Large intestine (tissue), 3 donors: ENCODE measurements at regions not wholly inside any gene's neighbourhood (a gene's known extent, or its start where the extent isn't known, plus 50 kb on each side); places are given as distances from the start of the nearest gene placed in this dataset.

Experiments
- DNase-seq, 2 donors: peaks; one replicate each; pipeline versions ENCODE4 v3.0.0 to v3.0.0-alpha.2; 2013
- H3K27ac ChIP-seq: one replicate; pipeline ENCODE4 v1.5.1; 2013; ENCODE audit warnings: low read length
- H3K27me3 ChIP-seq: 2 replicates; pipeline ENCODE4 v1.6.1; 2013; ENCODE audit warnings: low read length; ENCODE audit not compliant: control insufficient read depth, insufficient read depth
- H3K36me3 ChIP-seq: 2 replicates; pipeline ENCODE4 v1.6.1; 2013; ENCODE audit warnings: low read length; ENCODE audit not compliant: control insufficient read depth, insufficient read depth
- H3K4me1 ChIP-seq: one replicate; pipeline ENCODE4 v1.6.1; 2013; ENCODE audit warnings: low read length; ENCODE audit not compliant: control insufficient read depth, insufficient read depth
- H3K4me3 ChIP-seq: one replicate; pipeline ENCODE4 v1.5.1; 2013; ENCODE audit warnings: low read length
- H3K9me3 ChIP-seq: one replicate; pipeline ENCODE4 v1.6.1; 2013; ENCODE audit warnings: mild to moderate bottlenecking, low read depth, low read length, moderate library complexity; ENCODE audit not compliant: control insufficient read depth
- WGBS: methylation state at CpG from one replicate; pipeline ENCODE4 v1.1.5; 2013; ENCODE audit warnings: low lambda C conversion rate; ENCODE audit not compliant: insufficient coverage; 5-methylcytosine and 5-hydroxymethylcytosine counted together

- Histone ChIP-seq H3K4me3 (no peak overlapping the region), H3K27me3 (peaks cover 16% of the 10 kb centered on the region), H3K27ac (no peak overlapping the region), H3K36me3 (no peaks in the 10 kb centered on the region), H3K9me3 (no peaks in the 10 kb centered on the region), H3K4me1 (no peaks in the 10 kb centered on the region)
- DNase-seq = no peak
- WGBS = no CpG with 5 or more reads among the region's 2 CpGs
These were observed 158.6 kb downstream of the TRAM1L1 start for GRCh38 chr4:116926631-116927295.

GRCh38 chr4:116925900-116926457 is 159.4 kb downstream of the TRAM1L1 start:
- Histone ChIP-seq H3K9me3 (no peaks in the 10 kb centered on the region), H3K27ac (no peak overlapping the region), H3K36me3 (no peaks in the 10 kb centered on the region), H3K4me1 (no peaks in the 10 kb centered on the region), H3K27me3 (peaks cover 16% of the 10 kb centered on the region), H3K4me3 (peak overlapping the region; percentile 33)
- WGBS = no CpG with 5 or more reads among the region's 51 CpGs
- peak in 1 of 2 donors; percentile 8 for DNase-seq

GRCh38 chr4:116923389-116923788 is 162.0 kb downstream of the TRAM1L1 start:
- Histone ChIP-seq H3K27me3 (peaks cover 16% of the 10 kb centered on the region), H3K9me3 (no peaks in the 10 kb centered on the region), H3K4me1 (no peaks in the 10 kb centered on the region), H3K27ac (no peak overlapping the region), H3K4me3 (no peak overlapping the region), H3K36me3 (no peaks in the 10 kb centered on the region)
- 96% methylated on average over 3 of the region's 4 CpGs for WGBS
- DNase-seq = no peak

GRCh38 chr4:116913451-116913850 is 171.9 kb downstream of the TRAM1L1 start:
- no peak for DNase-seq
- H3K27me3 ChIP-seq = no peaks in the 10 kb centered on the region
- WGBS = no CpG with 5 or more reads among the region's 1 CpG
- no peak overlapping the region for H3K27ac ChIP-seq
- H3K4me1 ChIP-seq = no peaks in the 10 kb centered on the region
- no peak overlapping the region for H3K4me3 ChIP-seq
- H3K9me3 ChIP-seq = no peaks in the 10 kb centered on the region
- no peaks in the 10 kb centered on the region for H3K36me3 ChIP-seq

- no peaks in the 10 kb centered on the region for H3K27me3 ChIP-seq
- H3K27ac ChIP-seq = no peak overlapping the region
- DNase-seq = no peak
- no peaks in the 10 kb centered on the region for H3K9me3 ChIP-seq
- no CpG with 5 or more reads among the region's 2 CpGs for WGBS
- H3K36me3 ChIP-seq = no peaks in the 10 kb centered on the region
- no peak overlapping the region for H3K4me3 ChIP-seq
- H3K4me1 ChIP-seq = no peaks in the 10 kb centered on the region
These were observed 178.6 kb downstream of the TRAM1L1 start for GRCh38 chr4:116906758-116907157.

- no peaks in the 10 kb centered on the region for H3K9me3 ChIP-seq
- no peaks in the 10 kb centered on the region for H3K36me3 ChIP-seq
- no peak overlapping the region for H3K4me3 ChIP-seq
- H3K4me1 ChIP-seq = no peaks in the 10 kb centered on the region
- no peak overlapping the region for H3K27ac ChIP-seq
- no peaks in the 10 kb centered on the region for H3K27me3 ChIP-seq
- WGBS = no CpG with 5 or more reads among the region's 1 CpG
- no peak for DNase-seq
These were observed 185.8 kb downstream of the TRAM1L1 start for GRCh38 chr4:116899561-116899960.

- Histone ChIP-seq H3K4me3 (no peak overlapping the region), H3K4me1 (no peaks in the 10 kb centered on the region), H3K27ac (no peak overlapping the region), H3K27me3 (no peaks in the 10 kb centered on the region), H3K9me3 (no peaks in the 10 kb centered on the region), H3K36me3 (no peaks in the 10 kb centered on the region)
- DNase-seq = no peak
These were observed 199.8 kb downstream of the TRAM1L1 start for GRCh38 chr4:116885579-116885978.

GRCh38 chr4:116882503-116882902 is 202.9 kb downstream of the TRAM1L1 start:
- H3K9me3 ChIP-seq = no peaks in the 10 kb centered on the region
- no peaks in the 10 kb centered on the region for H3K27me3 ChIP-seq
- H3K4me3 ChIP-seq = no peak overlapping the region
- WGBS = 100% methylated on average over 2 of the region's 3 CpGs
- no peak for DNase-seq
- no peak overlapping the region for H3K27ac ChIP-seq
- no peaks in the 10 kb centered on the region for H3K36me3 ChIP-seq
- no peaks in the 10 kb centered on the region for H3K4me1 ChIP-seq

- no peak overlapping the region for H3K27ac ChIP-seq
- no peak overlapping the region for H3K4me3 ChIP-seq
- DNase-seq = no peak
- no peaks in the 10 kb centered on the region for H3K4me1 ChIP-seq
- H3K27me3 ChIP-seq = no peaks in the 10 kb centered on the region
- WGBS = 0% methylated on average over 1 of the region's 1 CpG
- H3K36me3 ChIP-seq = no peaks in the 10 kb centered on the region
- H3K9me3 ChIP-seq = no peaks in the 10 kb centered on the region
These were observed 204.3 kb downstream of the TRAM1L1 start for GRCh38 chr4:116881077-116881476.

GRCh38 chr4:116880625-116881024 is 204.8 kb downstream of the TRAM1L1 start:
- no CpG with 5 or more reads among the region's 1 CpG for WGBS
- no peaks in the 10 kb centered on the region for H3K9me3 ChIP-seq
- H3K27me3 ChIP-seq = no peaks in the 10 kb centered on the region
- no peak overlapping the region for H3K4me3 ChIP-seq
- H3K27ac ChIP-seq = no peak overlapping the region
- no peaks in the 10 kb centered on the region for H3K36me3 ChIP-seq
- no peak for DNase-seq
- H3K4me1 ChIP-seq = no peaks in the 10 kb centered on the region

GRCh38 chr4:116878280-116878679 is 207.1 kb downstream of the TRAM1L1 start:
- H3K27ac ChIP-seq = no peak overlapping the region
- DNase-seq = no peak
- H3K4me1 ChIP-seq = no peaks in the 10 kb centered on the region
- H3K9me3 ChIP-seq = no peaks in the 10 kb centered on the region
- H3K4me3 ChIP-seq = no peak overlapping the region
- no peaks in the 10 kb centered on the region for H3K27me3 ChIP-seq
- no peaks in the 10 kb centered on the region for H3K36me3 ChIP-seq
